HEK293 (cell line): ENCODE measurements at regions not wholly inside any gene's neighbourhood (a gene's known extent, or its start where the extent isn't known, plus 50 kb on each side); places are given as distances from the start of the nearest gene placed in this dataset.
"Not testable (repeated sequence)": the region's sequence is repeated elsewhere in the genome, so short reads cannot be mapped to it uniquely, and the experiment has no call there.

ENCODE experiments used
- CTCF ChIP-seq: fragments of 450-650 bp; formaldehyde crosslinking; IDR thresholded peaks from 2 replicates; pipeline ENCODE4 v1.5.1; 2016; ENCODE audit warnings: missing biosample characterization, missing genetic modification characterization
- KLF9 ChIP-seq: fragments of 450-650 bp; formaldehyde crosslinking; IDR thresholded peaks from 2 replicates; pipeline ENCODE4 v1.5.1; 2016; ENCODE audit warnings: missing biosample characterization, missing genetic modification characterization, low read depth
- PBX3 ChIP-seq: sonication (generic); formaldehyde crosslinking; IDR thresholded peaks from 2 replicates; pipeline ENCODE4 v1.8.1; 2022; ENCODE audit warnings: mild to moderate bottlenecking, moderate library complexity, missing genetic modification reagents
- TSHZ1 ChIP-seq: fragments of 450-650 bp; formaldehyde crosslinking; IDR thresholded peaks from 2 replicates; pipeline ENCODE4 v1.5.1; 2016; ENCODE audit warnings: missing biosample characterization, missing genetic modification characterization, borderline replicate concordance
- ZEB2 ChIP-seq: fragments of 450-650 bp; formaldehyde crosslinking; IDR thresholded peaks from 2 replicates; pipeline ENCODE4 v1.5.1; 2016; ENCODE audit warnings: missing biosample characterization, missing genetic modification characterization
- ZNF174 ChIP-seq: fragments of 450-650 bp; formaldehyde crosslinking; IDR thresholded peaks from 2 replicates; pipeline ENCODE4 v1.5.0; 2017; ENCODE audit warnings: missing biosample characterization, mild to moderate bottlenecking, missing genetic modification characterization
- ZNF302 ChIP-seq: fragments of 450-650 bp; formaldehyde crosslinking; IDR thresholded peaks from 2 replicates; pipeline ENCODE4 v1.5.1; 2016; ENCODE audit warnings: missing biosample characterization, missing genetic modification characterization, low read depth
- ZNF350 ChIP-seq: fragments of 450-650 bp; formaldehyde crosslinking; IDR thresholded peaks from 2 replicates; pipeline ENCODE4 v1.5.0; 2017; ENCODE audit warnings: missing biosample characterization, mild to moderate bottlenecking, missing genetic modification characterization
- ZNF362 ChIP-seq: fragments of 450-650 bp; formaldehyde crosslinking; IDR thresholded peaks from 2 replicates; pipeline ENCODE4 v1.5.1; 2016; ENCODE audit warnings: missing biosample characterization, missing genetic modification characterization
- ZNF398 ChIP-seq: fragments of 450-650 bp; formaldehyde crosslinking; IDR thresholded peaks from 2 replicates; pipeline ENCODE4 v1.5.1; 2017; ENCODE audit warnings: missing biosample characterization, missing genetic modification characterization
- ZNF529 ChIP-seq: fragments of 450-650 bp; formaldehyde crosslinking; IDR thresholded peaks from 2 replicates; pipeline ENCODE4 v1.5.1; 2017; ENCODE audit warnings: missing genetic modification characterization, missing biosample characterization; ENCODE audit not compliant: insufficient replicate concordance
- ZNF692 ChIP-seq: fragments of 450-650 bp; formaldehyde crosslinking; IDR thresholded peaks from 2 replicates; pipeline ENCODE4 v1.5.1; 2016; ENCODE audit warnings: missing biosample characterization, missing genetic modification characterization
- ZNF777 ChIP-seq: fragments of 450-650 bp; formaldehyde crosslinking; IDR thresholded peaks from 2 replicates; pipeline ENCODE4 v1.5.1; 2017; ENCODE audit warnings: missing biosample characterization, missing genetic modification characterization, borderline replicate concordance
- ZSCAN16 ChIP-seq: fragments of 450-650 bp; formaldehyde crosslinking; IDR thresholded peaks from 2 replicates; pipeline ENCODE4 v1.5.1; 2016; ENCODE audit warnings: missing biosample characterization, missing genetic modification characterization

- TF ChIP-seq ZNF692 (tag by site-specific recombination); ZEB2 (tag by site-specific recombination); CTCF (tag by site-specific recombination); KLF9; ZSCAN16 (tag by site-specific recombination); TSHZ1 (tag by site-specific recombination); ZNF362 (tag by site-specific recombination); ZNF350; ZNF398 (tag by site-specific recombination); ZNF174 (tag by site-specific recombination); ZNF777 (tag by site-specific recombination); ZNF302 (tag by site-specific recombination); ZNF529 (tag by site-specific recombination); PBX3 (CRISPR knock-in tag): not testable (repeated sequence)
These were observed 542.4 kb upstream of the CHD1 start for GRCh38 chr5:99471178-99471577.
